ENCODE measurements at regions not wholly inside any gene's neighbourhood (a gene's known extent, or its start where the extent isn't known, plus 50 kb on each side); places are given as distances from the start of the nearest gene placed in this dataset.

DNA sequence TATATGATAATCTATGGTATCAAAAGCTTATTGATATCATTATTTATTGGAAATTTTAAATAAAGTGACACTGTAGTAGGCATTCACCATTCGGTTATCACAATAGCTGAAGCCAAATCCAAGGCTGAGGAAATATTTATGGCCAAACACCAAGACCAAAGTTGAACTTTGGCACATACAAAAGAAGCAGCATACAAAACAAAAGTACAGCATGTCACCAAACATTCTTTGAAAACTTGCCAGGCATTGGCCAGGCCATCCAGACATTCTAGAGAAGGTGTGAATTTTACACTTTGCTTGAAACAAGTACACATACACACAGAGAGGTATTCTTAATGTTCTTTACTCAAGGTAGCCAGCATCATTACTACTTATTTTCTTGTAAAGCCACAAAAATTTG lies 544.4 kb upstream of the CXADR start:
- no peak overlapping the region for H3K27ac ChIP-seq
- H3K27me3 ChIP-seq = no peaks in the 10 kb centered on the region
- no peaks in the 10 kb centered on the region for H3K36me3 ChIP-seq
- no peak for TF ChIP-seq CTCF (IDR thresholded peaks at IDR 0.05; ENCODE audit: low read depth, low read length)
- no peak for DNase-seq (ENCODE audit: low read depth in 1 of 2, low spot score in 1 of 2)
- H3K9me3 ChIP-seq (ENCODE audit: low read depth) = no peaks in the 10 kb centered on the region
- no peak overlapping the region for H3K4me3 ChIP-seq
- H3K4me1 ChIP-seq (ENCODE audit: low read depth) = no peaks in the 10 kb centered on the region

DNA sequence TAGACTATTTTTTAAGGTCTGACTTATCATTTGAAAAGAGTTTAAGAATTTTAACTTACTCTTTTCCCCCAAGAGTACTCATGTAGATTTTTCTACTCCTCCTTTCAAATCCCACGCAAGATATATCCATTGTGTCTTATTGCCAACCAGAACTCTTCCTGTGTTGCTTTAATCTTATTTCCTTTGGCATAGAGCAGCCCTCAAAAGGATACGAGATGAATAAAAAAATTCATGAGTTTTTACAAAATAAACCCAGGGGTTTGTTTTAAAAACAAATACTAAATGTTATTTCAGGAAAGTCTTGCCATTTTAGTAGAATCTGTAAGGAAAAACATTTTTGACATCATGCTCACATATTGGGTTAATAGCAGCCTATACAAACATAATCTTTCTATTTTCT lies 543.2 kb upstream of the CXADR start:
- no peak overlapping the region for H3K27ac ChIP-seq
- H3K4me3 ChIP-seq = no peak overlapping the region
- H3K4me1 ChIP-seq (ENCODE audit: low read depth) = no peaks in the 10 kb centered on the region
- H3K9me3 ChIP-seq (ENCODE audit: low read depth) = no peaks in the 10 kb centered on the region
- no peak for DNase-seq (ENCODE audit: low read depth in 1 of 2, low spot score in 1 of 2)
- no peaks in the 10 kb centered on the region for H3K27me3 ChIP-seq
- H3K36me3 ChIP-seq = no peaks in the 10 kb centered on the region
- no peak for TF ChIP-seq CTCF (IDR thresholded peaks at IDR 0.05; ENCODE audit: low read depth, low read length)

GRCh38 chr21:16974060-16974459 lies 538.8 kb upstream of the CXADR start:
- Histone ChIP-seq H3K27me3 (no peaks in the 10 kb centered on the region), H3K36me3 (no peaks in the 10 kb centered on the region), H3K27ac (no peak overlapping the region), H3K9me3 (ENCODE audit: low read depth) (no peaks in the 10 kb centered on the region), H3K4me3 (no peak overlapping the region), H3K4me1 (ENCODE audit: low read depth) (no peaks in the 10 kb centered on the region)
- no peak for TF ChIP-seq CTCF (IDR thresholded peaks at IDR 0.05; ENCODE audit: low read depth, low read length)
- DNase-seq (ENCODE audit: low read depth in 1 of 2, low spot score in 1 of 2) = no peak

DNA sequence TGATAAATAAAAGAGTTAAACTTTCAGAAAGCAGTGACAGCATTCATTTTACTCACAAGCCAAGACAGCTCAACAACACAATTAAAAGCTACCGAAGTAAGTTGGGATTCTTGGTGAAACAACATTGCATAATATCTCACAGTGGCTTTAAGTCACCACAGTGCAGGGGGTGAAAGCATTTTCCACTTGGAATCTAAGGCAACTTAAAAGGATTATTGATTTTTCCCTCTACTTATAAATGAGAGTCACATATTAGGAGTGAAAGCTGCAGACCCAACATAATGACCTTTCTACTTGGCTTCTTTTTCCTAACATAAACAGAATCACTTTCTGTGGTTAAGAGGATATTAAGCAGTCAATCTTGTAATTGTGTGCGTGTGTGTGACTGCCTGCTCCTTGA lies 536.6 kb upstream of the CXADR start:
- TF ChIP-seq CTCF (IDR thresholded peaks at IDR 0.05; ENCODE audit: low read depth, low read length) = no peak
- Histone ChIP-seq H3K27ac (no peak overlapping the region), H3K9me3 (ENCODE audit: low read depth) (no peaks in the 10 kb centered on the region), H3K4me3 (no peak overlapping the region), H3K27me3 (no peaks in the 10 kb centered on the region), H3K36me3 (no peaks in the 10 kb centered on the region), H3K4me1 (ENCODE audit: low read depth) (no peaks in the 10 kb centered on the region)
- no peak for DNase-seq (ENCODE audit: low read depth in 1 of 2, low spot score in 1 of 2)

- no peaks in the 10 kb centered on the region for H3K36me3 ChIP-seq
- H3K27ac ChIP-seq = no peak overlapping the region
- no peak overlapping the region for H3K4me3 ChIP-seq
- no peak for TF ChIP-seq CTCF (IDR thresholded peaks at IDR 0.05; ENCODE audit: low read depth, low read length)
- DNase-seq (ENCODE audit: low read depth in 1 of 2, low spot score in 1 of 2) = peak in 1 of 2 donors; percentile 7
- no peaks in the 10 kb centered on the region for H3K27me3 ChIP-seq
- H3K9me3 ChIP-seq (ENCODE audit: low read depth) = no peaks in the 10 kb centered on the region
- no peaks in the 10 kb centered on the region for H3K4me1 ChIP-seq (ENCODE audit: low read depth)
Measured at GRCh38 chr21:16978309-16978895, 534.4 kb upstream of the CXADR start.

GRCh38 chr21:16979574-16979973 lies 533.3 kb upstream of the CXADR start:
- H3K27ac ChIP-seq = no peak overlapping the region
- no peak overlapping the region for H3K4me3 ChIP-seq
- TF ChIP-seq CTCF (IDR thresholded peaks at IDR 0.05; ENCODE audit: low read depth, low read length) = no peak
- no peaks in the 10 kb centered on the region for H3K36me3 ChIP-seq
- DNase-seq (ENCODE audit: low read depth in 1 of 2, low spot score in 1 of 2) = no peak
- H3K4me1 ChIP-seq (ENCODE audit: low read depth) = no peaks in the 10 kb centered on the region
- no peaks in the 10 kb centered on the region for H3K9me3 ChIP-seq (ENCODE audit: low read depth)
- H3K27me3 ChIP-seq = no peaks in the 10 kb centered on the region
